ENCODE measurements at regions not wholly inside any gene's neighbourhood (a gene's known extent, or its start where the extent isn't known, plus 50 kb on each side); places are given as distances from the start of the nearest gene placed in this dataset.

- Histone ChIP-seq H3K4me3 (ENCODE audit: low read length in 2 of 2) (no peak overlapping the region), H3K9me3 (ENCODE audit: control insufficient read depth in 2 of 2, insufficient read depth in 1 of 2, low read length in 1 of 2) (no peaks in the 10 kb centered on the region), H3K4me1 (ENCODE audit: control insufficient read depth in 2 of 2, insufficient read depth in 2 of 2, low read length in 2 of 2) (no peaks in the 10 kb centered on the region), H3K27ac (ENCODE audit: low read depth in 1 of 2, low read length in 1 of 2) (no peak overlapping the region), H3K27me3 (ENCODE audit: control insufficient read depth in 2 of 2, insufficient read depth in 1 of 2, low read length in 1 of 2) (no peaks in the 10 kb centered on the region), H3K36me3 (ENCODE audit: control insufficient read depth in 2 of 2, insufficient read depth in 2 of 2, low read length in 1 of 2) (no peaks in the 10 kb centered on the region)
- no peak for DNase-seq (ENCODE audit: low read depth in 6 of 9, low spot score in 9 of 9)
- 96% methylated on average over 4 of the region's 4 CpGs for WGBS
Observed at GRCh38 chr20:57959589-57959988, 249.8 kb upstream of the PMEPA1 start.

- WGBS, result 96% methylated on average over 12 of the region's 12 CpGs
- no peak overlapping the region for H3K4me3 ChIP-seq (ENCODE audit: low read length in 2 of 2)
- no peaks in the 10 kb centered on the region for H3K4me1 ChIP-seq (ENCODE audit: control insufficient read depth in 2 of 2, insufficient read depth in 2 of 2, low read length in 2 of 2)
- no peaks in the 10 kb centered on the region for H3K27me3 ChIP-seq (ENCODE audit: control insufficient read depth in 2 of 2, insufficient read depth in 1 of 2, low read length in 1 of 2)
- H3K27ac ChIP-seq (ENCODE audit: low read depth in 1 of 2, low read length in 1 of 2), result no peak overlapping the region
- no peaks in the 10 kb centered on the region for H3K9me3 ChIP-seq (ENCODE audit: control insufficient read depth in 2 of 2, insufficient read depth in 1 of 2, low read length in 1 of 2)
- no peak for DNase-seq (ENCODE audit: low read depth in 6 of 9, low spot score in 9 of 9)
- H3K36me3 ChIP-seq (ENCODE audit: control insufficient read depth in 2 of 2, insufficient read depth in 2 of 2, low read length in 1 of 2), result no peaks in the 10 kb centered on the region
Observed at GRCh38 chr20:57959018-57959417, 249.2 kb upstream of the PMEPA1 start.

GRCh38 chr20:57958050-57958420 lies 248.2 kb upstream of the PMEPA1 start:
- Histone ChIP-seq H3K27ac (ENCODE audit: low read depth in 1 of 2, low read length in 1 of 2) (no peak overlapping the region), H3K4me3 (ENCODE audit: low read length in 2 of 2) (no peak overlapping the region), H3K4me1 (ENCODE audit: control insufficient read depth in 2 of 2, insufficient read depth in 2 of 2, low read length in 2 of 2) (no peaks in the 10 kb centered on the region), H3K9me3 (ENCODE audit: control insufficient read depth in 2 of 2, insufficient read depth in 1 of 2, low read length in 1 of 2) (no peaks in the 10 kb centered on the region), H3K27me3 (ENCODE audit: control insufficient read depth in 2 of 2, insufficient read depth in 1 of 2, low read length in 1 of 2) (no peaks in the 10 kb centered on the region), H3K36me3 (ENCODE audit: control insufficient read depth in 2 of 2, insufficient read depth in 2 of 2, low read length in 1 of 2) (no peaks in the 10 kb centered on the region)
- 70% methylated on average over 3 of the region's 3 CpGs for WGBS
- no peak for DNase-seq (ENCODE audit: low read depth in 6 of 9, low spot score in 9 of 9)

- Histone ChIP-seq H3K27me3 (ENCODE audit: control insufficient read depth in 2 of 2, insufficient read depth in 1 of 2, low read length in 1 of 2) (no peaks in the 10 kb centered on the region), H3K27ac (ENCODE audit: low read depth in 1 of 2, low read length in 1 of 2) (no peak overlapping the region), H3K4me3 (ENCODE audit: low read length in 2 of 2) (no peak overlapping the region), H3K4me1 (ENCODE audit: control insufficient read depth in 2 of 2, insufficient read depth in 2 of 2, low read length in 2 of 2) (no peaks in the 10 kb centered on the region), H3K36me3 (ENCODE audit: control insufficient read depth in 2 of 2, insufficient read depth in 2 of 2, low read length in 1 of 2) (no peaks in the 10 kb centered on the region), H3K9me3 (ENCODE audit: control insufficient read depth in 2 of 2, insufficient read depth in 1 of 2, low read length in 1 of 2) (no peaks in the 10 kb centered on the region)
- no peak for DNase-seq (ENCODE audit: low read depth in 6 of 9, low spot score in 9 of 9)
- WGBS, result 88% methylated on average over 10 of the region's 10 CpGs
Observed at GRCh38 chr20:57957411-57958049, 247.7 kb upstream of the PMEPA1 start.

- Histone ChIP-seq H3K9me3 (ENCODE audit: control insufficient read depth in 2 of 2, insufficient read depth in 1 of 2, low read length in 1 of 2) (no peaks in the 10 kb centered on the region), H3K27ac (ENCODE audit: low read depth in 1 of 2, low read length in 1 of 2) (no peak overlapping the region), H3K4me1 (ENCODE audit: control insufficient read depth in 2 of 2, insufficient read depth in 2 of 2, low read length in 2 of 2) (no peaks in the 10 kb centered on the region), H3K4me3 (ENCODE audit: low read length in 2 of 2) (no peak overlapping the region), H3K36me3 (ENCODE audit: control insufficient read depth in 2 of 2, insufficient read depth in 2 of 2, low read length in 1 of 2) (no peaks in the 10 kb centered on the region), H3K27me3 (ENCODE audit: control insufficient read depth in 2 of 2, insufficient read depth in 1 of 2, low read length in 1 of 2) (no peaks in the 10 kb centered on the region)
- DNase-seq (ENCODE audit: low read depth in 6 of 9, low spot score in 9 of 9), result no peak
- 48% methylated on average over 4 of the region's 4 CpGs for WGBS
Observed at GRCh38 chr20:57953638-57954037, 243.8 kb upstream of the PMEPA1 start.

GRCh38 chr20:57952136-57952535 lies 242.3 kb upstream of the PMEPA1 start:
- Histone ChIP-seq H3K4me1 (ENCODE audit: control insufficient read depth in 2 of 2, insufficient read depth in 2 of 2, low read length in 2 of 2) (no peaks in the 10 kb centered on the region), H3K27me3 (ENCODE audit: control insufficient read depth in 2 of 2, insufficient read depth in 1 of 2, low read length in 1 of 2) (no peaks in the 10 kb centered on the region), H3K4me3 (ENCODE audit: low read length in 2 of 2) (no peak overlapping the region), H3K36me3 (ENCODE audit: control insufficient read depth in 2 of 2, insufficient read depth in 2 of 2, low read length in 1 of 2) (no peaks in the 10 kb centered on the region), H3K9me3 (ENCODE audit: control insufficient read depth in 2 of 2, insufficient read depth in 1 of 2, low read length in 1 of 2) (no peaks in the 10 kb centered on the region), H3K27ac (ENCODE audit: low read depth in 1 of 2, low read length in 1 of 2) (no peak overlapping the region)
- 96% methylated on average over 1 of the region's 1 CpG for WGBS
- DNase-seq (ENCODE audit: low read depth in 6 of 9, low spot score in 9 of 9), result no peak

- Histone ChIP-seq H3K9me3 (ENCODE audit: control insufficient read depth in 2 of 2, insufficient read depth in 1 of 2, low read length in 1 of 2) (no peaks in the 10 kb centered on the region), H3K27me3 (ENCODE audit: control insufficient read depth in 2 of 2, insufficient read depth in 1 of 2, low read length in 1 of 2) (no peaks in the 10 kb centered on the region), H3K36me3 (ENCODE audit: control insufficient read depth in 2 of 2, insufficient read depth in 2 of 2, low read length in 1 of 2) (no peaks in the 10 kb centered on the region), H3K4me1 (ENCODE audit: control insufficient read depth in 2 of 2, insufficient read depth in 2 of 2, low read length in 2 of 2) (no peaks in the 10 kb centered on the region), H3K27ac (ENCODE audit: low read depth in 1 of 2, low read length in 1 of 2) (no peak overlapping the region), H3K4me3 (ENCODE audit: low read length in 2 of 2) (no peak overlapping the region)
- no peak for DNase-seq (ENCODE audit: low read depth in 6 of 9, low spot score in 9 of 9)
- WGBS, result 92% methylated on average over 3 of the region's 3 CpGs
Observed at GRCh38 chr20:57951549-57951948, 241.7 kb upstream of the PMEPA1 start.

GRCh38 chr20:57950764-57951485 lies 241.1 kb upstream of the PMEPA1 start:
- 94% methylated on average over 14 of the region's 14 CpGs for WGBS
- H3K4me3 ChIP-seq (ENCODE audit: low read length in 2 of 2), result no peak overlapping the region
- no peak overlapping the region for H3K27ac ChIP-seq (ENCODE audit: low read depth in 1 of 2, low read length in 1 of 2)
- no peaks in the 10 kb centered on the region for H3K4me1 ChIP-seq (ENCODE audit: control insufficient read depth in 2 of 2, insufficient read depth in 2 of 2, low read length in 2 of 2)
- no peaks in the 10 kb centered on the region for H3K27me3 ChIP-seq (ENCODE audit: control insufficient read depth in 2 of 2, insufficient read depth in 1 of 2, low read length in 1 of 2)
- no peaks in the 10 kb centered on the region for H3K36me3 ChIP-seq (ENCODE audit: control insufficient read depth in 2 of 2, insufficient read depth in 2 of 2, low read length in 1 of 2)
- no peaks in the 10 kb centered on the region for H3K9me3 ChIP-seq (ENCODE audit: control insufficient read depth in 2 of 2, insufficient read depth in 1 of 2, low read length in 1 of 2)
- no peak for DNase-seq (ENCODE audit: low read depth in 6 of 9, low spot score in 9 of 9)

- H3K36me3 ChIP-seq (ENCODE audit: control insufficient read depth in 2 of 2, insufficient read depth in 2 of 2, low read length in 1 of 2), result no peaks in the 10 kb centered on the region
- WGBS, result 97% methylated on average over 9 of the region's 9 CpGs
- H3K27ac ChIP-seq (ENCODE audit: low read depth in 1 of 2, low read length in 1 of 2), result no peak overlapping the region
- no peak overlapping the region for H3K4me3 ChIP-seq (ENCODE audit: low read length in 2 of 2)
- no peak for DNase-seq (ENCODE audit: low read depth in 6 of 9, low spot score in 9 of 9)
- no peaks in the 10 kb centered on the region for H3K27me3 ChIP-seq (ENCODE audit: control insufficient read depth in 2 of 2, insufficient read depth in 1 of 2, low read length in 1 of 2)
- H3K9me3 ChIP-seq (ENCODE audit: control insufficient read depth in 2 of 2, insufficient read depth in 1 of 2, low read length in 1 of 2), result no peaks in the 10 kb centered on the region
- no peaks in the 10 kb centered on the region for H3K4me1 ChIP-seq (ENCODE audit: control insufficient read depth in 2 of 2, insufficient read depth in 2 of 2, low read length in 2 of 2)
Observed at GRCh38 chr20:57948180-57948955, 238.6 kb upstream of the PMEPA1 start.

All from thymus (tissue), 11 donors.